IMR-90 (cell line): ENCODE measurements at regions not wholly inside any gene's neighbourhood (a gene's known extent, or its start where the extent isn't known, plus 50 kb on each side); places are given as distances from the start of the nearest gene placed in this dataset.

Source experiments
- ATAC-seq: fragments of 200-7000 bp; cut with Tn5 transposase; 2 replicates; pipeline ENCODE4 v1.9.1; 2020; ENCODE audit warnings: low read depth, mild to moderate bottlenecking, moderate library complexity
- BruUV-seq: library from RNA; stranded (reverse); fragments of 400-500 nt; replicated peaks from 2 replicates; lab custom pipeline; 2021; lab: Mats Ljungman, UMichigan
- CTCF ChIA-PET: fragments of 300-600 bp; formaldehyde crosslinking; extraction: SDS; loops from one replicate; lab custom pipeline; 2021; ENCODE audit warnings: antibody characterized with exemption; lab: Yijun Ruan, JAX
- POLR2A ChIA-PET: fragments of 300-600 bp; sonication (Branson Sonifier 250); formaldehyde crosslinking; loops from one replicate; lab custom pipeline; 2022; ENCODE audit warnings: antibody characterized with exemption; ENCODE audit not compliant: unreplicated experiment; lab: Charles Lee
- DNase-seq: peaks from one replicate; pipeline ENCODE4 v3.0.0; 2013
- H2AFZ ChIP-seq: replicated peaks from 2 replicates; pipeline ENCODE3; 2013; ENCODE audit warnings: low read length, mild to moderate bottlenecking; ENCODE audit not compliant: poor library complexity
- H2AK5ac ChIP-seq: 2 replicates; pipeline ENCODE4 v1.6.1; 2013; ENCODE audit warnings: low read depth, low read length, inconsistent platforms
- H2AK9ac ChIP-seq: replicated peaks from 2 replicates; pipeline ENCODE3; 2013; ENCODE audit warnings: mild to moderate bottlenecking, low read depth, low read length, moderate library complexity; ENCODE audit not compliant: poor library complexity
- H2BK120ac ChIP-seq: 2 replicates; pipeline ENCODE4 v1.6.1; 2013; ENCODE audit warnings: low read depth, low read length, inconsistent platforms
- H2BK15ac ChIP-seq: 3 replicates; pipeline ENCODE4 v1.6.1; 2013; ENCODE audit warnings: low read depth, low read length, inconsistent platforms
- H2BK20ac ChIP-seq: 2 replicates; pipeline ENCODE4 v1.6.1; 2013; ENCODE audit warnings: low read depth, mild to moderate bottlenecking, inconsistent platforms, low read length, moderate library complexity
- H2BK5ac ChIP-seq: 2 replicates; pipeline ENCODE4 v1.6.1; 2013; ENCODE audit warnings: mild to moderate bottlenecking, low read depth, low read length, inconsistent platforms; ENCODE audit not compliant: poor library complexity, severe bottlenecking
- H3K14ac ChIP-seq: replicated peaks from 2 replicates; pipeline ENCODE4 v1.6.1; 2013; ENCODE audit warnings: low read depth, low read length, inconsistent platforms
- H3K18ac ChIP-seq: 2 replicates; pipeline ENCODE4 v1.6.1; 2013; ENCODE audit warnings: low read depth, low read length, control low read depth
- H3K23ac ChIP-seq: 2 replicates; pipeline ENCODE4 v1.6.1; 2013; ENCODE audit warnings: low read depth, low read length, inconsistent platforms
- H3K27ac ChIP-seq: 2 replicates; pipeline ENCODE4 v1.5.1; 2013; ENCODE audit warnings: mild to moderate bottlenecking, control low read depth, low read length; ENCODE audit not compliant: insufficient read depth
- H3K27me3 ChIP-seq: 2 replicates; pipeline ENCODE4 v1.6.1; 2013; ENCODE audit warnings: low read length; ENCODE audit not compliant: control insufficient read depth, insufficient read depth
- H3K36me3 ChIP-seq: 2 replicates; pipeline ENCODE4 v1.6.1; 2013; ENCODE audit warnings: low read length, mixed read lengths; ENCODE audit not compliant: control insufficient read depth, insufficient read depth
- H3K4ac ChIP-seq: 2 replicates; pipeline ENCODE4 v1.6.1; 2013; ENCODE audit warnings: low read depth, low read length, inconsistent platforms
- H3K4me1 ChIP-seq: 2 replicates; pipeline ENCODE4 v1.6.1; 2013; ENCODE audit warnings: low read length, mixed read lengths; ENCODE audit not compliant: control insufficient read depth, insufficient read depth
- H3K4me2 ChIP-seq: 2 replicates; pipeline ENCODE4 v1.6.1; 2013; ENCODE audit warnings: low read depth, mild to moderate bottlenecking, control low read depth, low read length, moderate library complexity
- H3K4me3 ChIP-seq: 2 replicates; pipeline ENCODE4 v1.5.1; 2013; ENCODE audit warnings: low read depth, mild to moderate bottlenecking, control low read depth, low read length, moderate library complexity; ENCODE audit not compliant: insufficient read depth
- H3K56ac ChIP-seq: 2 replicates; pipeline ENCODE4 v1.6.1; 2013; ENCODE audit warnings: low read length, inconsistent platforms; ENCODE audit not compliant: insufficient read depth; ENCODE audit errors: extremely low read depth
- H3K79me1 ChIP-seq, 2 experiments: 2 replicates each; pipeline ENCODE4 v1.6.1; 2013; ENCODE audit warnings: low read length in 2 of 2, inconsistent platforms in 1 of 2, low read depth in 1 of 2
- H3K9ac ChIP-seq: 2 replicates; pipeline ENCODE4 v1.6.1; 2013; ENCODE audit warnings: low read depth, low read length, control low read depth
- H3K9me1 ChIP-seq: 2 replicates; pipeline ENCODE4 v1.6.1; 2013; ENCODE audit warnings: low read length, inconsistent platforms; ENCODE audit not compliant: insufficient read depth
- H3K9me3 ChIP-seq: 2 replicates; pipeline ENCODE4 v1.6.1; 2013; ENCODE audit warnings: low read length; ENCODE audit not compliant: control insufficient read depth, insufficient read depth
- H4K20me1 ChIP-seq: 2 replicates; pipeline ENCODE4 v1.6.1; 2013; ENCODE audit warnings: low read length, inconsistent platforms; ENCODE audit not compliant: insufficient read depth
- H4K5ac ChIP-seq: 2 replicates; pipeline ENCODE4 v1.6.1; 2013; ENCODE audit warnings: mild to moderate bottlenecking, low read depth, low read length, control low read depth
- H4K8ac ChIP-seq, 2 experiments: 2 replicates each; pipeline ENCODE4 v1.6.1; 2013; ENCODE audit warnings: low read depth in 2 of 2, low read length in 2 of 2, control low read depth in 1 of 2, inconsistent platforms in 1 of 2
- H4K91ac ChIP-seq: 2 replicates; pipeline ENCODE4 v1.6.1; 2013; ENCODE audit warnings: low read depth, low read length, inconsistent platforms; ENCODE audit not compliant: insufficient read depth
- BHLHE40 ChIP-seq: fragments of 150-350 bp; IDR thresholded peaks from 2 replicates; pipeline ENCODE4 v1.6.1; 2016; ENCODE audit warnings: mild to moderate bottlenecking, low read depth, low read length
- FOS ChIP-seq: fragments of 150-350 bp; IDR thresholded peaks from 2 replicates; pipeline ENCODE4 v1.6.1; 2016; ENCODE audit warnings: low read depth, low read length
- MAZ ChIP-seq: IDR thresholded peaks from 2 replicates; pipeline ENCODE4 v1.6.1; 2012; ENCODE audit warnings: low read depth, mild to moderate bottlenecking, low read length, improper control_type of control experiment, moderate library complexity, borderline replicate concordance
- NFE2L2 ChIP-seq: fragments of 150-350 bp; IDR thresholded peaks from 2 replicates; pipeline ENCODE4 v1.6.1; 2016; ENCODE audit warnings: low read depth, mild to moderate bottlenecking, low read length
- SMC3 ChIP-seq: fragments of 150-350 bp; IDR thresholded peaks from 2 replicates; pipeline ENCODE4 v1.6.1; 2016; ENCODE audit warnings: low read depth, mild to moderate bottlenecking, antibody characterized with exemption, low read length, moderate library complexity
- WGBS, 2 experiments: methylation state at CpG; one replicate each; pipeline versions ENCODE4 v1.1.5 to v1.1.7; 2013; ENCODE audit warnings: missing lambda C conversion rate in 2 of 2; ENCODE audit not compliant: insufficient read length in 1 of 2; ENCODE audit errors: extremely low coverage in 2 of 2; 5-methylcytosine and 5-hydroxymethylcytosine counted together
- dilution Hi-C: fragments of 300-500 bp; cut with HindIII; formaldehyde crosslinking; loops from one replicate; pipeline ENCODE4 v1.14.3; 2018; ENCODE audit warnings: low sequenced_read_pairs; ENCODE audit not compliant: unreplicated experiment
- in situ Hi-C: fragments of 300-500 bp; cut with MboI; formaldehyde crosslinking; loops from 3 replicates; pipeline ENCODE4 v1.14.3; 2019; ENCODE audit warnings: low sequenced_read_pairs, inconsistent platforms, mixed read lengths
- intact Hi-C: fragments of 100-400 bp; cut with micrococcal nuclease; formaldehyde crosslinking; loops from 2 replicates; pipeline ENCODE4 v1.10.0; 2022

- no CpG with 5 or more reads among the region's 2 CpGs for WGBS, 2 experiments
- ChIA-PET POLR2A (interaction anchor here (0.6 kb wide), 1 partner anchor 1847 kb away, joined by 6 read pairs; no protein-coding TSS in a partner anchor), CTCF (no interaction called here)
- no peak overlapping the region for H2AK9ac ChIP-seq
- H3K27me3 ChIP-seq = no peaks in the 10 kb centered on the region
- H2BK120ac ChIP-seq = no peak overlapping the region
- intact Hi-C loops (loop anchor here (10.0 kb wide), 1 partner anchor 769 kb away; no protein-coding TSS in a partner anchor), in situ Hi-C loops (no loop called here), dilution Hi-C loops (no loop called here)
- H3K14ac ChIP-seq = no peak overlapping the region
- no peak overlapping the region for H4K5ac ChIP-seq
- H2AK5ac ChIP-seq = no peak overlapping the region
- no peak overlapping the region for H2BK20ac ChIP-seq
- H3K9ac ChIP-seq = no peak overlapping the region
- no peak overlapping the region for H4K91ac ChIP-seq
- no peak overlapping the region for H3K27ac ChIP-seq
- no peak for ATAC-seq
- no peaks in the 10 kb centered on the region for H4K20me1 ChIP-seq
- H4K8ac ChIP-seq = no peak overlapping the region
- H3K4me3 ChIP-seq = no peak overlapping the region
- TF ChIP-seq BHLHE40 (no peak), FOS (peak; percentile 49; the same call in 1 of the 2 replicates), NFE2L2 (no peak), MAZ (no peak), SMC3 (no peak)
- no peak overlapping the region for H2BK15ac ChIP-seq
- no peak overlapping the region for H2AFZ ChIP-seq
- no peak overlapping the region for H3K23ac ChIP-seq
- BruUV-seq = no TSS peak
- H3K9me1 ChIP-seq = peaks cover 10% of the 10 kb centered on the region
- H3K4me2 ChIP-seq = no peak overlapping the region
- H2BK5ac ChIP-seq = no peak overlapping the region
- no peak overlapping the region for H3K56ac ChIP-seq
- peaks cover 3% of the 10 kb centered on the region; the same call in 1 of the 2 replicates for H3K4me1 ChIP-seq
- H3K79me1 ChIP-seq = no peaks in the 10 kb centered on the region
- H3K18ac ChIP-seq = no peak overlapping the region
- no peaks in the 10 kb centered on the region for H3K36me3 ChIP-seq
- no peaks in the 10 kb centered on the region for H3K9me3 ChIP-seq
- H3K4ac ChIP-seq = no peak overlapping the region
- DNase-seq = peak; percentile 40
Observed at GRCh38 chr1:222243902-222244301, 304.0 kb downstream of the HHIPL2 start.
